GM12878 (cell line): ENCODE measurements at regions not wholly inside any gene's neighbourhood (a gene's known extent, or its start where the extent isn't known, plus 50 kb on each side); places are given as distances from the start of the nearest gene placed in this dataset.

Experiments
- ATAC-seq: fragments of 200-7000 bp; cut with Tn5 transposase; 3 replicates; pipeline ENCODE4 v1.9.1; 2020; ENCODE audit warnings: mild to moderate bottlenecking, moderate library complexity
- BruUV-seq: library from RNA; stranded (reverse); fragments of 400-500 nt; replicated peaks from 2 replicates; lab custom pipeline; 2021; lab: Mats Ljungman, UMichigan
- CTCF ChIA-PET: fragments of 300-600 bp; sonication (Branson Sonifier 250); formaldehyde crosslinking; extraction: SDS; loops from one replicate; lab custom pipeline; 2021; ENCODE audit warnings: inconsistent platforms; lab: Yijun Ruan, JAX
- POLR2A ChIA-PET: fragments of 350-600 bp; formaldehyde crosslinking; extraction: SDS; loops from one replicate; lab custom pipeline; 2021; ENCODE audit warnings: inconsistent platforms; lab: Charles Lee
- RAD21 ChIA-PET: fragments of 300-600 bp; sonication (Branson Sonifier 250); formaldehyde crosslinking; loops from one replicate; lab custom pipeline; 2023; ENCODE audit warnings: antibody characterized with exemption; ENCODE audit not compliant: unreplicated experiment; lab: Charles Lee
- SMC1A ChIA-PET: fragments of 300-600 bp; sonication (Branson Sonifier 250); formaldehyde crosslinking; loops from one replicate; lab custom pipeline; 2023; ENCODE audit not compliant: unreplicated experiment, uncharacterized antibody; lab: Charles Lee
- DNase-seq: peaks from one replicate; pipeline ENCODE4 v3.0.0-alpha.2; 2011; ENCODE audit warnings: low read depth, low spot score
- FAIRE-seq: peaks from 3 replicates; lab custom pipeline; 2011; peaks lifted over from hg19 to GRCh38; lab: Jason Lieb, UNC
- H2AFZ ChIP-seq: 2 replicates; pipeline ENCODE4 v1.6.0; 2011; ENCODE audit warnings: low read depth, low read length, control low read depth; ENCODE audit not compliant: control insufficient read depth
- H3K27ac ChIP-seq: 2 replicates; pipeline ENCODE4 v1.5.1; 2011; ENCODE audit warnings: control low read depth; ENCODE audit not compliant: control insufficient read depth, insufficient read depth
- H3K27me3 ChIP-seq, 2 experiments: replicated peaks in 1 of 2; 2 replicates each; pipeline versions ENCODE4 v1.6.0 to v1.6.1; 2011; ENCODE audit warnings: low read length in 1 of 2; ENCODE audit not compliant: control insufficient read depth in 2 of 2, insufficient read depth in 2 of 2
- H3K36me3 ChIP-seq, 2 experiments: 2 replicates each; pipeline ENCODE4 v1.5.1; 2011; ENCODE audit warnings: low read length in 1 of 2; ENCODE audit not compliant: control insufficient read depth in 2 of 2, insufficient read depth in 2 of 2
- H3K4me1 ChIP-seq: 2 replicates; pipeline ENCODE4 v1.6.1; 2011; ENCODE audit warnings: mild to moderate bottlenecking, low read length, moderate library complexity, mixed read lengths; ENCODE audit not compliant: control insufficient read depth, insufficient read depth
- H3K4me2 ChIP-seq: 2 replicates; pipeline ENCODE4 v1.6.0; 2011; ENCODE audit warnings: control low read depth; ENCODE audit not compliant: control insufficient read depth, insufficient read depth
- H3K4me3 ChIP-seq: fragments of 200-600 bp; sonication (generic); 2 replicates; pipeline ENCODE4 v1.5.1; 2016
- H3K79me2 ChIP-seq: 2 replicates; pipeline ENCODE4 v1.6.0; 2011; ENCODE audit warnings: low read length; ENCODE audit not compliant: control insufficient read depth, insufficient read depth
- H3K9ac ChIP-seq: 2 replicates; pipeline ENCODE4 v1.8.0; 2011; ENCODE audit warnings: low read length, control low read depth, mixed read lengths; ENCODE audit not compliant: control insufficient read depth, insufficient read depth
- H3K9me3 ChIP-seq: replicated peaks from 3 replicates; pipeline ENCODE4 v1.5.1; 2011; ENCODE audit warnings: mild to moderate bottlenecking, low read length; ENCODE audit not compliant: control insufficient read depth, insufficient read depth
- H4K20me1 ChIP-seq: 2 replicates; pipeline ENCODE4 v1.6.0; 2011; ENCODE audit not compliant: control insufficient read depth, insufficient read depth
- DPF2 ChIP-seq: fragments of 450-650 bp; IDR thresholded peaks from 2 replicates; pipeline ENCODE4 v1.6.1; 2017; ENCODE audit warnings: mild to moderate bottlenecking
- HSF1 ChIP-seq: fragments of 150-350 bp; IDR thresholded peaks from 2 replicates; pipeline ENCODE4 v1.6.1; 2014; ENCODE audit warnings: mild to moderate bottlenecking, low read depth, low read length
- KAT2A ChIP-seq: conservative IDR thresholded peaks from 2 replicates; pipeline ENCODE4 v1.6.1; 2011; ENCODE audit warnings: low read depth, low read length; ENCODE audit not compliant: control insufficient read depth
- MAX ChIP-seq: IDR thresholded peaks from 2 replicates; pipeline ENCODE4 v1.6.1; 2012; ENCODE audit warnings: low read depth, low read length, improper control_type of control experiment
- MTA2 ChIP-seq: fragments of 450-650 bp; IDR thresholded peaks from 2 replicates; pipeline ENCODE4 v1.6.1; 2016; ENCODE audit warnings: low read depth, mild to moderate bottlenecking, moderate library complexity
- MXI1 ChIP-seq: fragments of 150-350 bp; IDR thresholded peaks from 2 replicates; pipeline ENCODE4 v1.6.1; 2011; ENCODE audit warnings: low read depth, mild to moderate bottlenecking, inconsistent platforms, low read length, improper control_type of control experiment
- NR2C2 ChIP-seq: IDR thresholded peaks from 2 replicates; pipeline ENCODE4 v1.6.1; 2011; ENCODE audit warnings: borderline replicate concordance, low read depth; ENCODE audit not compliant: control insufficient read depth, insufficient read length
- POU2F2 ChIP-seq: IDR thresholded peaks from 3 replicates; pipeline ENCODE4 v1.6.1; 2011; ENCODE audit warnings: low read depth, mild to moderate bottlenecking, low read length, borderline replicate concordance
- RAD21 ChIP-seq: IDR thresholded peaks from 2 replicates; pipeline ENCODE4 v1.6.1; 2011; ENCODE audit warnings: mild to moderate bottlenecking, low read depth, low read length, moderate library complexity; ENCODE audit not compliant: insufficient read depth
- RELB ChIP-seq: fragments of 450-650 bp; IDR thresholded peaks from 2 replicates; pipeline ENCODE4 v1.6.1; 2017; ENCODE audit warnings: low read depth, mild to moderate bottlenecking, moderate library complexity
- RUNX3 ChIP-seq: IDR thresholded peaks from 2 replicates; pipeline ENCODE4 v1.6.1; 2012; ENCODE audit warnings: low read length, inconsistent platforms
- STAT3 ChIP-seq: IDR thresholded peaks from 2 replicates; pipeline ENCODE4 v1.6.1; 2011; ENCODE audit warnings: low read depth, low read length, improper control_type of control experiment
- SUPT20H ChIP-seq: IDR thresholded peaks from 2 replicates; pipeline ENCODE4 v1.6.1; 2011; ENCODE audit warnings: low read depth, mild to moderate bottlenecking, low read length, moderate library complexity, borderline replicate concordance; ENCODE audit not compliant: control insufficient read depth
- TBL1XR1 ChIP-seq: IDR thresholded peaks from 2 replicates; pipeline ENCODE4 v1.6.1; 2012; ENCODE audit warnings: low read depth, low read length, improper control_type of control experiment
- ZBED1 ChIP-seq: IDR thresholded peaks from 2 replicates; pipeline ENCODE4 v1.6.1; 2016; ENCODE audit warnings: borderline replicate concordance
- ZBTB40 ChIP-seq: fragments of 450-650 bp; IDR thresholded peaks from 2 replicates; pipeline ENCODE4 v1.6.1; 2016; ENCODE audit warnings: mild to moderate bottlenecking, moderate library complexity, borderline replicate concordance
- ZNF207 ChIP-seq: fragments of 450-650 bp; IDR thresholded peaks from 2 replicates; pipeline ENCODE4 v1.6.1; 2014; ENCODE audit warnings: antibody characterized with exemption, mild to moderate bottlenecking, borderline replicate concordance
- WGBS: methylation state at CpG from one replicate; pipeline ENCODE4 v1.1.6; 2016; ENCODE audit warnings: low lambda C conversion rate; ENCODE audit not compliant: insufficient replicate concordance, insufficient coverage; ENCODE audit errors: missing lambda C conversion rate; 5-methylcytosine and 5-hydroxymethylcytosine counted together
- in situ Hi-C: fragments of 300-500 bp; cut with MboI; formaldehyde crosslinking; loops from 9 replicates; pipeline ENCODE4 v1.14.3; 2018; ENCODE audit warnings: mixed read lengths
- intact Hi-C: fragments of 100-400 bp; cut with micrococcal nuclease; formaldehyde crosslinking; loops from one replicate; pipeline ENCODE4 v1.14.2; 2022; ENCODE audit not compliant: unreplicated experiment
- TF ChIP-seq, protein P1 (sequence below): IDR thresholded peaks from 2 replicates; pipeline ENCODE4 v1.6.1; 2012; ENCODE audit warnings: low read depth, low read length, improper control_type of control experiment

GRCh38 chr3:135460273-135460672, 505.3 kb upstream of the PPP2R3A start:
- POLR2A ChIA-PET, result interaction anchor here (0.5 kb wide), 1 partner anchor 13 kb away, joined by 3 read pairs; no protein-coding TSS in a partner anchor
- CTCF ChIA-PET, result no interaction called here
- no peak overlapping the region for H3K4me3 ChIP-seq
- intact Hi-C loops (no loop called here), in situ Hi-C loops (no loop called here)
- no peaks in the 10 kb centered on the region for H3K9me3 ChIP-seq
- H3K4me2 ChIP-seq, result no peak overlapping the region
- ATAC-seq (no peak), DNase-seq (no peak), FAIRE-seq (no peak)
- H3K27me3 ChIP-seq, result no peaks in the 10 kb centered on the region
- H2AFZ ChIP-seq, result no peak overlapping the region
- SMC1A ChIA-PET, result no interaction called here
- WGBS, result 0% methylated on average over 1 of the region's 1 CpG
- H3K79me2 ChIP-seq, result no peaks in the 10 kb centered on the region
- no TSS peak for BruUV-seq
- H3K27ac ChIP-seq, result no peak overlapping the region
- RAD21 ChIA-PET, result no interaction called here
- no peaks in the 10 kb centered on the region for H3K4me1 ChIP-seq
- no peak overlapping the region for H3K9ac ChIP-seq
- no peaks in the 10 kb centered on the region for H4K20me1 ChIP-seq
- no peaks in the 10 kb centered on the region for H3K36me3 ChIP-seq
- TF ChIP-seq NR2C2 (no peak), MXI1 (no peak), SUPT20H (no peak), KAT2A (no peak), MAX (no peak), DPF2 (no peak), RELB (no peak), ZBTB40 (no peak), MTA2 (no peak), HSF1 (no peak), RAD21 (no peak), RUNX3 (no peak), ZBED1 (no peak), STAT3 (no peak), ZNF207 (no peak), POU2F2 (no peak), TBL1XR1 (no peak)
- TF ChIP-seq, protein P1, sequence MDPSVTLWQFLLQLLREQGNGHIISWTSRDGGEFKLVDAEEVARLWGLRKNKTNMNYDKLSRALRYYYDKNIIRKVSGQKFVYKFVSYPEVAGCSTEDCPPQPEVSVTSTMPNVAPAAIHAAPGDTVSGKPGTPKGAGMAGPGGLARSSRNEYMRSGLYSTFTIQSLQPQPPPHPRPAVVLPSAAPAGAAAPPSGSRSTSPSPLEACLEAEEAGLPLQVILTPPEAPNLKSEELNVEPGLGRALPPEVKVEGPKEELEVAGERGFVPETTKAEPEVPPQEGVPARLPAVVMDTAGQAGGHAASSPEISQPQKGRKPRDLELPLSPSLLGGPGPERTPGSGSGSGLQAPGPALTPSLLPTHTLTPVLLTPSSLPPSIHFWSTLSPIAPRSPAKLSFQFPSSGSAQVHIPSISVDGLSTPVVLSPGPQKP, result no peak
